ENCODE measurements at regions not wholly inside any gene's neighbourhood (a gene's known extent, or its start where the extent isn't known, plus 50 kb on each side); places are given as distances from the start of the nearest gene placed in this dataset.

- peak in 1 of 2 experiments; percentile 18 for DNase-seq
Measured at GRCh38 chr4:123102897-123103471, 180.6 kb upstream of the NUDT6 start.

GRCh38 chr4:123104310-123105025, 182.1 kb upstream of the NUDT6 start:
- DNase-seq: no peak

- DNase-seq: no peak
Measured at GRCh38 chr4:123105026-123105420, 182.6 kb upstream of the NUDT6 start.

GRCh38 chr4:123106747-123107146, 184.3 kb upstream of the NUDT6 start:
- no peak for DNase-seq

- no peak for DNase-seq
Measured at GRCh38 chr4:123107444-123108252, 185.3 kb upstream of the NUDT6 start.

GRCh38 chr4:123109139-123109538, 186.7 kb upstream of the NUDT6 start:
- DNase-seq: peak in 1 of 2 experiments; percentile 27

- DNase-seq: no peak
Measured at GRCh38 chr4:123110147-123110546, 187.8 kb upstream of the NUDT6 start.

- DNase-seq: no peak
Measured at GRCh38 chr4:123110685-123111084, 188.3 kb upstream of the NUDT6 start.

GRCh38 chr4:123113155-123113554, 190.8 kb upstream of the NUDT6 start:
- DNase-seq: no peak

- no peak for DNase-seq
Measured at GRCh38 chr4:123114084-123114914, 191.9 kb upstream of the NUDT6 start.

GRCh38 chr4:123114915-123115756, 192.7 kb upstream of the NUDT6 start:
- no peak for DNase-seq

- DNase-seq: no peak
Measured at GRCh38 chr4:123116412-123116811, 194.0 kb upstream of the NUDT6 start.

GRCh38 chr4:123120473-123120872, 198.1 kb upstream of the NUDT6 start:
- no peak for DNase-seq

- DNase-seq: no peak
Measured at GRCh38 chr4:123121241-123121907, 199.0 kb upstream of the NUDT6 start.

- no peak for DNase-seq
Measured at GRCh38 chr4:123125477-123125876, 203.1 kb upstream of the NUDT6 start.

- no peak for DNase-seq
Measured at GRCh38 chr4:123127218-123127617, 204.8 kb upstream of the NUDT6 start.

- DNase-seq: no peak
Measured at GRCh38 chr4:123127875-123128274, 205.5 kb upstream of the NUDT6 start.

- no peak for DNase-seq
Measured at GRCh38 chr4:123133397-123134050, 211.1 kb upstream of the NUDT6 start.

GRCh38 chr4:123144616-123145015, 222.2 kb upstream of the NUDT6 start:
- DNase-seq: no peak

GRCh38 chr4:123158576-123158975, 236.2 kb upstream of the NUDT6 start:
- no peak for DNase-seq

GRCh38 chr4:123159479-123159878, 237.1 kb upstream of the NUDT6 start:
- no peak for DNase-seq
